GM18858 (cell line): ENCODE measurements at regions not wholly inside any gene's neighbourhood (a gene's known extent, or its start where the extent isn't known, plus 50 kb on each side); places are given as distances from the start of the nearest gene placed in this dataset.

Source experiments
- ATAC-seq: cut with Tn5 transposase; IDR thresholded peaks from one replicate; pipeline ENCODE4 v1.9.1; 2021; ENCODE audit not compliant: unreplicated experiment

GRCh38 chr22:48805516-48805915, 1022.2 kb downstream of the BRD1 start:
- no peak for ATAC-seq

GRCh38 chr22:48804811-48805301, 1022.8 kb downstream of the BRD1 start:
- no peak for ATAC-seq

- no peak for ATAC-seq
These were observed 1023.5 kb downstream of the BRD1 start for GRCh38 chr22:48803948-48804810.

GRCh38 chr22:48803171-48803947, 1024.3 kb downstream of the BRD1 start:
- no peak for ATAC-seq

GRCh38 chr22:48802576-48802975, 1025.1 kb downstream of the BRD1 start:
- ATAC-seq = no peak

- no peak for ATAC-seq
These were observed 1026.6 kb downstream of the BRD1 start for GRCh38 chr22:48800886-48801607.

- no peak for ATAC-seq
These were observed 1027.4 kb downstream of the BRD1 start for GRCh38 chr22:48800036-48800885.

- no peak for ATAC-seq
These were observed 1028.3 kb downstream of the BRD1 start for GRCh38 chr22:48799227-48799970.

GRCh38 chr22:48798281-48799226, 1029.1 kb downstream of the BRD1 start:
- ATAC-seq = no peak

- no peak for ATAC-seq
These were observed 1029.9 kb downstream of the BRD1 start for GRCh38 chr22:48797731-48798130.

- no peak for ATAC-seq
These were observed 1031.2 kb downstream of the BRD1 start for GRCh38 chr22:48796310-48797015.

GRCh38 chr22:48795664-48796063, 1032.0 kb downstream of the BRD1 start:
- ATAC-seq = no peak

GRCh38 chr22:48794906-48795305, 1032.8 kb downstream of the BRD1 start:
- no peak for ATAC-seq

- no peak for ATAC-seq
These were observed 1033.7 kb downstream of the BRD1 start for GRCh38 chr22:48793949-48794348.

- no peak for ATAC-seq
These were observed 1041.0 kb downstream of the BRD1 start for GRCh38 chr22:48786679-48786996.

- no peak for ATAC-seq
These were observed 1041.6 kb downstream of the BRD1 start for GRCh38 chr22:48785792-48786678.
